Endothelial cell of umbilical vein (primary cell): ENCODE measurements at regions not wholly inside any gene's neighbourhood (a gene's known extent, or its start where the extent isn't known, plus 50 kb on each side); places are given as distances from the start of the nearest gene placed in this dataset.

ENCODE experiments used
- BruUV-seq: library from RNA; stranded (reverse); fragments of 400-500 nt; replicated peaks from 2 replicates; lab custom pipeline; 2021; lab: Mats Ljungman, UMichigan
- CTCF ChIA-PET: fragments of 300-600, 350-600 bp; sonication (Branson Sonifier 250); formaldehyde crosslinking; loops from one replicate; lab custom pipeline; 2021; ENCODE audit warnings: antibody characterized with exemption, inconsistent platforms; lab: Charles Lee
- POLR2A ChIA-PET: fragments of 300-600, 350-600 bp; sonication (Branson Sonifier 250); formaldehyde crosslinking; loops from one replicate; lab custom pipeline; 2021; ENCODE audit warnings: antibody characterized with exemption, inconsistent platforms; lab: Charles Lee
- DNase-seq: peaks from one replicate; pipeline ENCODE4 v3.0.0-alpha.2; 2011; ENCODE audit warnings: low read depth, low spot score
- FAIRE-seq: peaks from 2 replicates; lab custom pipeline; 2011; peaks lifted over from hg19 to GRCh38; lab: Jason Lieb, UNC
- H2AFZ ChIP-seq: 2 replicates; pipeline ENCODE4 v1.6.0; 2012; ENCODE audit warnings: low read depth, low read length, control low read depth, inconsistent platforms
- H3K27ac ChIP-seq: 2 replicates; pipeline ENCODE4 v1.5.1; 2011; ENCODE audit warnings: low read depth, mild to moderate bottlenecking, control low read depth, low read length, moderate library complexity; ENCODE audit not compliant: insufficient read depth
- H3K27me3 ChIP-seq, 2 experiments: 2 replicates each; pipeline versions ENCODE4 v1.6.0 to v1.6.1; 2011; ENCODE audit warnings: low read length in 2 of 2, mixed read lengths in 1 of 2; ENCODE audit not compliant: control insufficient read depth in 2 of 2, insufficient read depth in 2 of 2
- H3K36me3 ChIP-seq, 2 experiments: 2 replicates in 1 of 2; 3 replicates in 1 of 2; pipeline ENCODE4 v1.5.1; 2011; ENCODE audit warnings: low read length in 2 of 2, mild to moderate bottlenecking in 1 of 2, moderate library complexity in 1 of 2; ENCODE audit not compliant: control insufficient read depth in 2 of 2, insufficient read depth in 2 of 2; ENCODE audit errors: extremely low read depth in 1 of 2
- H3K4me1 ChIP-seq: 3 replicates; pipeline ENCODE4 v1.5.1; 2011; ENCODE audit warnings: mild to moderate bottlenecking, low read length; ENCODE audit not compliant: control insufficient read depth, insufficient read depth; ENCODE audit errors: extremely low read depth
- H3K4me2 ChIP-seq: 2 replicates; pipeline ENCODE4 v1.6.1; 2011; ENCODE audit warnings: low read length, control low read depth, mixed read lengths; ENCODE audit not compliant: insufficient read depth
- H3K4me3 ChIP-seq, 3 experiments: fragments of 200-600 bp in 1 of 3; sonication (generic), shearing (Covaris generic) in 1 of 3; replicated peaks in 1 of 3; 2 replicates each; pipeline ENCODE4 v1.5.1; 2011 to 2016; ENCODE audit warnings: control low read depth in 3 of 3, low read length in 3 of 3, mild to moderate bottlenecking in 2 of 3, inconsistent platforms in 1 of 3, low read depth in 1 of 3, moderate library complexity in 1 of 3; ENCODE audit not compliant: insufficient read depth in 1 of 3
- H3K79me2 ChIP-seq: 2 replicates; pipeline ENCODE4 v1.6.0; 2012; ENCODE audit warnings: low read length, inconsistent platforms; ENCODE audit not compliant: control insufficient read depth, insufficient read depth
- H3K9ac ChIP-seq: replicated peaks from 2 replicates; pipeline ENCODE3; 2011; ENCODE audit warnings: low read length, control low read depth; ENCODE audit not compliant: insufficient read depth; ENCODE audit errors: extremely low read depth
- H3K9me1 ChIP-seq: replicated peaks from 3 replicates; pipeline ENCODE4 v1.6.0; 2011; ENCODE audit warnings: mild to moderate bottlenecking, low read length; ENCODE audit not compliant: control insufficient read depth, insufficient read depth; ENCODE audit errors: extremely low read depth
- H3K9me3 ChIP-seq: replicated peaks from 2 replicates; pipeline ENCODE4 v1.5.1; 2012; ENCODE audit warnings: low read length, inconsistent platforms; ENCODE audit not compliant: control insufficient read depth, insufficient read depth
- H4K20me1 ChIP-seq: replicated peaks from 2 replicates; pipeline ENCODE3; 2011; ENCODE audit warnings: mild to moderate bottlenecking, low read length; ENCODE audit not compliant: control insufficient read depth, insufficient read depth; ENCODE audit errors: extremely low read depth
- EZH2 ChIP-seq: IDR thresholded peaks from 2 replicates; pipeline ENCODE4 v1.6.1; 2012; ENCODE audit warnings: borderline replicate concordance, low read depth, mild to moderate bottlenecking, moderate library complexity, low read length, inconsistent platforms; ENCODE audit not compliant: severe bottlenecking
- FOS ChIP-seq: IDR thresholded peaks from 2 replicates; pipeline ENCODE4 v1.6.1; 2011; ENCODE audit warnings: mild to moderate bottlenecking, low read length, moderate library complexity, borderline replicate concordance; ENCODE audit not compliant: insufficient read depth
- GATA2 ChIP-seq: IDR thresholded peaks from 2 replicates; pipeline ENCODE4 v1.7.0; 2011; ENCODE audit warnings: low read depth, mild to moderate bottlenecking, moderate library complexity, mixed read lengths, low read length; ENCODE audit not compliant: insufficient read length, insufficient read depth
- JUN ChIP-seq: IDR thresholded peaks from 2 replicates; pipeline ENCODE4 v1.6.1; 2011; ENCODE audit warnings: borderline replicate concordance, low read depth; ENCODE audit not compliant: insufficient read length, insufficient read depth
- MYC ChIP-seq: IDR thresholded peaks from one replicate; pipeline ENCODE4 v1.6.1; 2011; ENCODE audit warnings: mild to moderate bottlenecking, low read depth, low read length
- POLR2A ChIP-seq: IDR thresholded peaks from 2 replicates; pipeline ENCODE4 v1.6.1; 2012; ENCODE audit warnings: low read depth, mild to moderate bottlenecking, control low read depth, low read length
- POLR2AphosphoS5 ChIP-seq: IDR thresholded peaks from 2 replicates; pipeline ENCODE4 v1.6.1; 2012; ENCODE audit warnings: low read depth, mild to moderate bottlenecking, control low read depth, low read length, moderate library complexity; ENCODE audit not compliant: insufficient read depth
- dilution Hi-C: fragments of 300-500 bp; cut with MboI; formaldehyde crosslinking; loops from one replicate; pipeline ENCODE4 v1.15.0; 2019; ENCODE audit warnings: low sequenced_read_pairs; ENCODE audit not compliant: extremely low pct_ligation_motif_present
- intact Hi-C: fragments of 100-400 bp; cut with micrococcal nuclease; formaldehyde crosslinking; loops from one replicate; pipeline ENCODE4 v1.10.0; 2022
- TF ChIP-seq, protein P1 (sequence below), 2 donors: IDR thresholded peaks; 1 replicate in 1 of 2; 2 replicates in 1 of 2; pipeline ENCODE4 v1.5.1; 2011; ENCODE audit warnings: low read length in 2 of 2, mild to moderate bottlenecking in 2 of 2, moderate library complexity in 2 of 2, control low read depth in 1 of 2, inconsistent platforms in 1 of 2, low read depth in 1 of 2; ENCODE audit not compliant: insufficient read depth in 1 of 2; ENCODE audit errors: extremely low read depth in 1 of 2
- TF ChIP-seq, protein P2 (sequence below): IDR thresholded peaks from 2 replicates; pipeline ENCODE4 v1.6.1; 2011; ENCODE audit not compliant: insufficient read depth, insufficient read length

DNA sequence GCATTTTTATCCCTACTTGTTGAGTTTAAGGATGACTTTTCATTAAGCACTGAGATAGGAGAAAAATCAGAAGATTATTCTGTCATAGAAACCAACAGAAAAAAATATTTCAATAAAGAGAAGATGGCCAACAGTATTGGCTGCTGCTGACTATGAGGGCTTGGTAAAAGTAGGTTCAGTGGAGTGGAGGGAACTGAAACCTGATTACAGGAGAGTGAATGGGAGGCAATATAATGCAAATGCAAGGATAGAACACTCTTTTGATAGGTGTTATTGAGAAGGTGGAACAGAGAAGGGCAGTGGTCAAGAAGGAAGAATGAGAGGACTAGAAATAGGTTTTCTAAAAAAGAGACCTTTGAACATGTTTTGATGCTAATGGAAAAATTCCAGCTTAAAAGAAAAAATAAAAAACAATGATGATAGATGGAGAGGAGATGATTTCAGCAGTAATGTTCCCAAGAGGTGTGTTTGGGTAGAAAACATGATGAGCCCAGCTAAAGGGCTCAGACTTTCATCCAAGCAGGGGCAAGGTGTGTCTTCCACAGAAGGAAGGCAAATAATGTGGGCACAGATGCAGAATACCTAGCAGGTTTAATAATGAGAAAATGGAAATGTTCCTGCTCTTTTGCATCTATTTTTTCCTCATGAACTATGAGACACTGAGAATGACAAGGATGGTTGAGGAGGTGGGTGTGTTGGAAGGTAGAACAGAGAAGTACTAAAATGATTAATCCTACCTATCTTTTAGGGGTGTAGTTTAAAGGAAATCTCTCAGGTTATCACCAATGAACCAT is 397.9 kb upstream of the GOLIM4 start:
- H3K9me1 ChIP-seq = no peaks in the 10 kb centered on the region
- no peak overlapping the region for H3K27ac ChIP-seq
- H3K9me3 ChIP-seq = no peaks in the 10 kb centered on the region
- no peak overlapping the region for H3K4me3 ChIP-seq
- H2AFZ ChIP-seq = no peak overlapping the region
- CTCF ChIA-PET = no interaction called here
- POLR2A ChIA-PET = no interaction called here
- FAIRE-seq (no peak), DNase-seq (no peak)
- dilution Hi-C loops = no loop called here
- no peaks in the 10 kb centered on the region for H3K79me2 ChIP-seq
- no peak overlapping the region for H3K4me2 ChIP-seq
- no peak for TF ChIP-seq GATA2
- TF ChIP-seq FOS = no peak
- TF ChIP-seq, protein P1, sequence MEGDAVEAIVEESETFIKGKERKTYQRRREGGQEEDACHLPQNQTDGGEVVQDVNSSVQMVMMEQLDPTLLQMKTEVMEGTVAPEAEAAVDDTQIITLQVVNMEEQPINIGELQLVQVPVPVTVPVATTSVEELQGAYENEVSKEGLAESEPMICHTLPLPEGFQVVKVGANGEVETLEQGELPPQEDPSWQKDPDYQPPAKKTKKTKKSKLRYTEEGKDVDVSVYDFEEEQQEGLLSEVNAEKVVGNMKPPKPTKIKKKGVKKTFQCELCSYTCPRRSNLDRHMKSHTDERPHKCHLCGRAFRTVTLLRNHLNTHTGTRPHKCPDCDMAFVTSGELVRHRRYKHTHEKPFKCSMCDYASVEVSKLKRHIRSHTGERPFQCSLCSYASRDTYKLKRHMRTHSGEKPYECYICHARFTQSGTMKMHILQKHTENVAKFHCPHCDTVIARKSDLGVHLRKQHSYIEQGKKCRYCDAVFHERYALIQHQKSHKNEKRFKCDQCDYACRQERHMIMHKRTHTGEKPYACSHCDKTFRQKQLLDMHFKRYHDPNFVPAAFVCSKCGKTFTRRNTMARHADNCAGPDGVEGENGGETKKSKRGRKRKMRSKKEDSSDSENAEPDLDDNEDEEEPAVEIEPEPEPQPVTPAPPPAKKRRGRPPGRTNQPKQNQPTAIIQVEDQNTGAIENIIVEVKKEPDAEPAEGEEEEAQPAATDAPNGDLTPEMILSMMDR (IDR thresholded peaks at IDR 0.05; ENCODE audit: extremely low read depth in 1 of 2, insufficient read depth in 1 of 2, low read depth in 1 of 2, low read length in 2 of 2) = no peak
- TF ChIP-seq POLR2AphosphoS5 = no peak
- H3K27me3 ChIP-seq = no peaks in the 10 kb centered on the region
- H4K20me1 ChIP-seq = no peaks in the 10 kb centered on the region
- H3K4me1 ChIP-seq = no peaks in the 10 kb centered on the region
- intact Hi-C loops = no loop called here
- BruUV-seq = no TSS peak
- no peak overlapping the region for H3K9ac ChIP-seq
- H3K36me3 ChIP-seq = no peaks in the 10 kb centered on the region

DNA sequence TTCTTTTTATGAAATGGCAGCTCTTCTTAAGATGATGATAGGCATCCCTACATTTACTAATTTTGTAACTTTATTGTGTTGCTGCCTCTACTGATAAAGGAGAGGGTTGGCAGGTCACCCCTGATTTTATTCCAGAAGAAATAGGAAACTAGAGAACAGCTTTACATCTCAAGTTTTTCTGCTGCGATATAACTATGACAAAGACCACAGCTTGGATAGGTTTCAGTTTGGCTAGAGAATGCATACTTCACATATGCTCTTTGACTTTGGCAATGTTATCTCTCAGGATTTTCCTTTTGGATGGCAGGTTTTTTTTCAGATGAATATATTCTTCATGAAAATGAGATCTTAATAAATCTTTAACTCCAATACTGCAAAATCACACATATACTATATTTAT is 395.3 kb upstream of the GOLIM4 start:
- FAIRE-seq = no peak
- no TSS peak for BruUV-seq
- no peaks in the 10 kb centered on the region for H3K9me1 ChIP-seq
- H3K79me2 ChIP-seq = no peaks in the 10 kb centered on the region
- H3K4me3 ChIP-seq = no peak overlapping the region
- no peak for DNase-seq
- no peaks in the 10 kb centered on the region for H4K20me1 ChIP-seq
- intact Hi-C loops (no loop called here), dilution Hi-C loops (no loop called here)
- no peak overlapping the region for H3K4me2 ChIP-seq
- H3K4me1 ChIP-seq = no peaks in the 10 kb centered on the region
- no peak overlapping the region for H2AFZ ChIP-seq
- TF ChIP-seq FOS (no peak), GATA2 (no peak), POLR2A (no peak), POLR2AphosphoS5 (no peak), EZH2 (no peak), JUN (no peak), MYC (no peak)
- TF ChIP-seq, protein P2, sequence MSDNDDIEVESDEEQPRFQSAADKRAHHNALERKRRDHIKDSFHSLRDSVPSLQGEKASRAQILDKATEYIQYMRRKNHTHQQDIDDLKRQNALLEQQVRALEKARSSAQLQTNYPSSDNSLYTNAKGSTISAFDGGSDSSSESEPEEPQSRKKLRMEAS = no peak
- TF ChIP-seq, protein P1 (IDR thresholded peaks at IDR 0.05; ENCODE audit: extremely low read depth in 1 of 2, insufficient read depth in 1 of 2, low read depth in 1 of 2, low read length in 2 of 2) = no peak
- H3K36me3 ChIP-seq = no peaks in the 10 kb centered on the region
- CTCF ChIA-PET = interaction anchor here (1.0 kb wide), 1 partner anchor 11 kb away, joined by 3 read pairs; no protein-coding TSS in a partner anchor
- no peaks in the 10 kb centered on the region for H3K27me3 ChIP-seq
- H3K9ac ChIP-seq = no peak overlapping the region
- H3K27ac ChIP-seq = no peak overlapping the region
- POLR2A ChIA-PET = no interaction called here
- no peaks in the 10 kb centered on the region for H3K9me3 ChIP-seq
